ENCODE measurements at regions not wholly inside any gene's neighbourhood (a gene's known extent, or its start where the extent isn't known, plus 50 kb on each side); places are given as distances from the start of the nearest gene placed in this dataset.

DNA sequence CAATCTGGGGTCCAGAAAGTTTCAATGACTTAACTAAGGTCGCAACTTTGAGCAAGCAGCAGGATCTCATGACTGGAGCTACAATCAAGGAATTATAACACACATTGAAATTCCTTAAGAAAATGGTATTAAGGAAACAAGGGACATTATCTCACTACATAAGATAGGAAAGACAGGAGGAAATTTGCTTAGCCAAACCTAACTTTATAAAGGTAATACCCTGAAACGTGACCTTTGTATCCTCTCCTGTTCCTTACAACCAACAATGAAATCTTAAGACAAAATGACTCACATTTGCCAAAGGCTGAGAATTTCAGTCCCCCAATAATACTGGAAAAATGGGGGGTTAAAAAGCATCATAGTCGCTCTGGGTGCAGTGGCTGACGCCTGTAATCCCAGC is 218.9 kb upstream of the LYZL1 start:
- TF ChIP-seq, protein P1, sequence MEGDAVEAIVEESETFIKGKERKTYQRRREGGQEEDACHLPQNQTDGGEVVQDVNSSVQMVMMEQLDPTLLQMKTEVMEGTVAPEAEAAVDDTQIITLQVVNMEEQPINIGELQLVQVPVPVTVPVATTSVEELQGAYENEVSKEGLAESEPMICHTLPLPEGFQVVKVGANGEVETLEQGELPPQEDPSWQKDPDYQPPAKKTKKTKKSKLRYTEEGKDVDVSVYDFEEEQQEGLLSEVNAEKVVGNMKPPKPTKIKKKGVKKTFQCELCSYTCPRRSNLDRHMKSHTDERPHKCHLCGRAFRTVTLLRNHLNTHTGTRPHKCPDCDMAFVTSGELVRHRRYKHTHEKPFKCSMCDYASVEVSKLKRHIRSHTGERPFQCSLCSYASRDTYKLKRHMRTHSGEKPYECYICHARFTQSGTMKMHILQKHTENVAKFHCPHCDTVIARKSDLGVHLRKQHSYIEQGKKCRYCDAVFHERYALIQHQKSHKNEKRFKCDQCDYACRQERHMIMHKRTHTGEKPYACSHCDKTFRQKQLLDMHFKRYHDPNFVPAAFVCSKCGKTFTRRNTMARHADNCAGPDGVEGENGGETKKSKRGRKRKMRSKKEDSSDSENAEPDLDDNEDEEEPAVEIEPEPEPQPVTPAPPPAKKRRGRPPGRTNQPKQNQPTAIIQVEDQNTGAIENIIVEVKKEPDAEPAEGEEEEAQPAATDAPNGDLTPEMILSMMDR (IDR thresholded peaks at IDR 0.05): no peak
- no peak for TF ChIP-seq POLR2A (IDR thresholded peaks at IDR 0.05)
